ENCODE measurements at regions not wholly inside any gene's neighbourhood (a gene's known extent, or its start where the extent isn't known, plus 50 kb on each side); places are given as distances from the start of the nearest gene placed in this dataset.

DNA sequence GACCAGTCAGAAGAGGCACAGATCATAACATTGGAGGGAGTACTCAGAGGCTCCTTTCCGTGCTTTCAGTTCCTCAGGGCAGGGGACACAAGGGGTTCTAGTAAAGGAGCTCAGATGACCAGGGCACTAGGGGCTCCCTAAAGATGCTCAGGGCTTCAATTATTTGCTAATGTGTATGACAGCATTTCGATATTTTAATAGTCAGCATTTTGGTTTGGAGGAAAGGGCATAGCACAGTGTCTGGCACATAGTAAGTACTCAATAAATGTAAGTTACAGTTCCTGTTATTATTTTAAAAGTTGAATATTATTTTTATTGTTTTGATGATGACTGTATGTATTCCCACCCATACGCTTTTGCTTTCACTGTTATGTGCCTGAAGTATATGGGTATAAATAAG, 260.0 kb downstream of the REEP3 start:
- intact Hi-C loops (cut with micrococcal nuclease), result no loop called here
- no peaks in the 10 kb centered on the region for H3K36me3 Mint-ChIP-seq (ENCODE audit: insufficient read depth, unreplicated experiment)
- peaks cover 40% of the 10 kb centered on the region for H3K27me3 Mint-ChIP-seq (ENCODE audit: insufficient read depth, unreplicated experiment)
- TF ChIP-seq, protein P1, sequence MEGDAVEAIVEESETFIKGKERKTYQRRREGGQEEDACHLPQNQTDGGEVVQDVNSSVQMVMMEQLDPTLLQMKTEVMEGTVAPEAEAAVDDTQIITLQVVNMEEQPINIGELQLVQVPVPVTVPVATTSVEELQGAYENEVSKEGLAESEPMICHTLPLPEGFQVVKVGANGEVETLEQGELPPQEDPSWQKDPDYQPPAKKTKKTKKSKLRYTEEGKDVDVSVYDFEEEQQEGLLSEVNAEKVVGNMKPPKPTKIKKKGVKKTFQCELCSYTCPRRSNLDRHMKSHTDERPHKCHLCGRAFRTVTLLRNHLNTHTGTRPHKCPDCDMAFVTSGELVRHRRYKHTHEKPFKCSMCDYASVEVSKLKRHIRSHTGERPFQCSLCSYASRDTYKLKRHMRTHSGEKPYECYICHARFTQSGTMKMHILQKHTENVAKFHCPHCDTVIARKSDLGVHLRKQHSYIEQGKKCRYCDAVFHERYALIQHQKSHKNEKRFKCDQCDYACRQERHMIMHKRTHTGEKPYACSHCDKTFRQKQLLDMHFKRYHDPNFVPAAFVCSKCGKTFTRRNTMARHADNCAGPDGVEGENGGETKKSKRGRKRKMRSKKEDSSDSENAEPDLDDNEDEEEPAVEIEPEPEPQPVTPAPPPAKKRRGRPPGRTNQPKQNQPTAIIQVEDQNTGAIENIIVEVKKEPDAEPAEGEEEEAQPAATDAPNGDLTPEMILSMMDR (IDR thresholded peaks at IDR 0.05; ENCODE audit: unreplicated experiment), result no peak
- no peak overlapping the region for H3K27ac Mint-ChIP-seq (ENCODE audit: low read depth, unreplicated experiment)
- DNase-seq (ENCODE audit: unreplicated experiment), result no peak
- no peaks in the 10 kb centered on the region for H3K9me3 Mint-ChIP-seq (ENCODE audit: unreplicated experiment)
- no TSS peak for BruUV-seq (replicated peaks)
- no peak overlapping the region for H3K4me3 Mint-ChIP-seq (ENCODE audit: unreplicated experiment)
- ChIA-PET CTCF (interaction anchor here (0.5 kb wide), 1 partner anchor 705 kb away, joined by 4 read pairs; no protein-coding TSS in a partner anchor), POLR2A (no interaction called here)
- H3K4me1 Mint-ChIP-seq (ENCODE audit: insufficient read depth, unreplicated experiment), result no peaks in the 10 kb centered on the region

DNA sequence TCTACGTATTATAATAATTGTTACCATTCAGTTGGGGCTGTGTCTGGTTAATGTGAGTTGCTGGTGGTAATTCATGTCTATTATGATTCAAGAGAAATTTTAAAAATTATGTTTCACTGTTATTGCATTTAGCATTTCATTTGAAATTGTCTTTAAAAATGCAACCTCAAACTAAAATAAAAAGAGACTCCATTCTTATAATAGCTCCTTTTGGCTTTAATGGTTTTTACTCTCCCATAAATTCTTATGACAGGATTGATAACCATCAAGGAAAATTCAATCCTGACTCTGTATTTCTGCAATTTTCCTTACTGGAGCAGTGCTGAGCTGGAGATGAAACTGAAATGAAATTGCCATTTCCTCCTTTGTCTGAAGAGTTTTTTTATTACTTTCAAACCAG, 262.7 kb downstream of the REEP3 start:
- no TSS peak for BruUV-seq (replicated peaks)
- peaks cover 34% of the 10 kb centered on the region for H3K27me3 Mint-ChIP-seq (ENCODE audit: insufficient read depth, unreplicated experiment)
- ChIA-PET CTCF (interaction anchor here (0.8 to 1.2 kb wide), 3 partner anchors 12 to 36 kb away, joined by 3 to 4 read pairs (median 3); no protein-coding TSS in a partner anchor), POLR2A (interaction anchor here (0.6 to 1.2 kb wide), 2 partner anchors 13 to 1193 kb away, joined by 3 read pairs; no protein-coding TSS in a partner anchor)
- H3K36me3 Mint-ChIP-seq (ENCODE audit: insufficient read depth, unreplicated experiment), result no peaks in the 10 kb centered on the region
- H3K4me1 Mint-ChIP-seq (ENCODE audit: insufficient read depth, unreplicated experiment), result no peaks in the 10 kb centered on the region
- intact Hi-C loops (cut with micrococcal nuclease), result no loop called here
- H3K27ac Mint-ChIP-seq (ENCODE audit: low read depth, unreplicated experiment), result no peak overlapping the region
- TF ChIP-seq, protein P1 (IDR thresholded peaks at IDR 0.05; ENCODE audit: unreplicated experiment), result no peak
- H3K9me3 Mint-ChIP-seq (ENCODE audit: unreplicated experiment), result no peaks in the 10 kb centered on the region
- DNase-seq (ENCODE audit: unreplicated experiment), result no peak
- H3K4me3 Mint-ChIP-seq (ENCODE audit: unreplicated experiment), result no peak overlapping the region

GRCh38 chr10:63788152-63788821, 267.1 kb downstream of the REEP3 start:
- TF ChIP-seq, protein P1 (IDR thresholded peaks at IDR 0.05; ENCODE audit: unreplicated experiment), result no peak
- H3K4me1 Mint-ChIP-seq (ENCODE audit: insufficient read depth, unreplicated experiment), result no peaks in the 10 kb centered on the region

DNA sequence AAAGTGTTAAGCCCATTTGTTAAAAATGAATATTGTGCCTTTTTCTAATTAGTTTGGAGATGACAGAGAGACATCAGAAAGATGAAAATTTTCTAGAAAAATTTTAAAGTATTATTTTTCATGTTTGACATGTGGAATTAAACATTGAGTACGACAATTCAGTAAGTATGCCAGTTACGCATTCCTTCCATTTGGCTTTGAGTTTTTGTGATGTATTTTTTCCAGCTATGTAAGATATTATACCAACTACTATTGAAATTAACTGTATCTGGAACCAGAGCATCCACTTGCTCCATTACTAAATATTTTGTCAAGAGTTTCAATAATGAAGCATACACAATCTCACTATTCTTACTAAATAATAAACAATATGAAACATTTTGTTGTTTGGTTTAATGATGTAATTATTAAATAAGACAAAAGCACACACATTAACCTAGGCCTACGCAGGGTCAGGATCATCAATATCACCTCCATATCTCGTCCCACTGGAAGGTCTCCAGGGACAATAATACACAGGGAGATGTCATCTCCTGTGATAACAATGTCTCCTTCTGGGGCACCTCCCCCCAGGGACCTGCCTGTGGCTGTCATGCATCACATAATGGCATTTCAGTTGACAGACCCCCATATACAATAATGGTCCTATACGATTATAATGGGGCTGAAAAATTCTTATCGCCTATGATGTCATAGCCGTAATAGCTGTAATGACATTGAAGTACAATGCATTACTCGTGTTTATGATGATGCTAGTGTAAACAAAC, 274.1 kb downstream of the REEP3 start:
- TF ChIP-seq, protein P1 (IDR thresholded peaks at IDR 0.05; ENCODE audit: unreplicated experiment), result no peak
- Mint-ChIP-seq H3K27me3 (ENCODE audit: insufficient read depth, unreplicated experiment) (no peaks in the 10 kb centered on the region), H3K4me3 (ENCODE audit: unreplicated experiment) (no peak overlapping the region), H3K27ac (ENCODE audit: low read depth, unreplicated experiment) (no peak overlapping the region), H3K9me3 (ENCODE audit: unreplicated experiment) (no peaks in the 10 kb centered on the region), H3K4me1 (ENCODE audit: insufficient read depth, unreplicated experiment) (peaks cover 13% of the 10 kb centered on the region), H3K36me3 (ENCODE audit: insufficient read depth, unreplicated experiment) (no peaks in the 10 kb centered on the region)
- intact Hi-C loops (cut with micrococcal nuclease), result no loop called here
- DNase-seq (ENCODE audit: unreplicated experiment), result no peak
- no TSS peak for BruUV-seq (replicated peaks)
- CTCF ChIA-PET, result interaction anchor here (1.4 kb wide), 1 partner anchor 11 kb away, joined by 4 read pairs; no protein-coding TSS in a partner anchor
- POLR2A ChIA-PET, result no interaction called here

More at GRCh38 chr10:63788152-63788821, 267.1 kb downstream of the REEP3 start:
- intact Hi-C loops (cut with micrococcal nuclease), result no loop called here
- ChIA-PET POLR2A (no interaction called here), CTCF (interaction anchor here (0.6 kb wide), 2 partner anchors 84 to 200 kb away, joined by 3 to 4 read pairs; no protein-coding TSS in a partner anchor)
- H3K27ac Mint-ChIP-seq (ENCODE audit: low read depth, unreplicated experiment), result no peak overlapping the region
- no peaks in the 10 kb centered on the region for H3K9me3 Mint-ChIP-seq (ENCODE audit: unreplicated experiment)
- no peak for DNase-seq (ENCODE audit: unreplicated experiment)
- no peak overlapping the region for H3K4me3 Mint-ChIP-seq (ENCODE audit: unreplicated experiment)
- BruUV-seq (replicated peaks), result no TSS peak
- no peaks in the 10 kb centered on the region for H3K36me3 Mint-ChIP-seq (ENCODE audit: insufficient read depth, unreplicated experiment)
- H3K27me3 Mint-ChIP-seq (ENCODE audit: insufficient read depth, unreplicated experiment), result peaks cover 17% of the 10 kb centered on the region

Data from MCF 10A (cell line).